Stimulated activated CD4-positive, alpha-beta T cell treated with anti-CD3 and anti-CD28 coated beads, Interleukin-1b, Interleukin-23, amount 100 ng/mL, for 4 hours (primary cell): ENCODE measurements at regions not wholly inside any gene's neighbourhood (a gene's known extent, or its start where the extent isn't known, plus 50 kb on each side); places are given as distances from the start of the nearest gene placed in this dataset.
"Not testable (repeated sequence)": the region's sequence is repeated elsewhere in the genome, so short reads cannot be mapped to it uniquely, and the experiment has no call there.

Experiments used
- DNase-seq, 2 donors: peaks; one replicate each; pipeline ENCODE4 v3.0.0-alpha.2; 2020; ENCODE audit warnings: low read depth in 2 of 2

DNA sequence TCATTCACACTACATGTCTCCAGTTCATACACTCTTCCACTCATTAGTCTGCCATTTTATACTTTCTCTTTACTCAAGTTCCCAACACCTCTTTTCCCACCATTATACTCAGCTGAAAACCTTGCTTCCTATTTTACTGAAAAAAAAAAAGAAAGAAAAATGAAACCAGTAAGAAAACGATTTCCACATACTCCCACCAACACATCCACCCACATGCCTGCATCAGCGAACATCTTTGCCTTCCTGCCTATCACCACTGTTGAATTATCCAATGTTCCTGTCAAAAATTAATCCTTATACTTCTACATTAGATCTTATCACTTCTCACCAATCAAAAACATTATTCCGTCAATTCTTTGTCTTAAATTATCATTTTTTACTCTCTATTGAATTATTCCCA, 188.1 kb upstream of the FAM241A start:
- no peak for DNase-seq

DNA sequence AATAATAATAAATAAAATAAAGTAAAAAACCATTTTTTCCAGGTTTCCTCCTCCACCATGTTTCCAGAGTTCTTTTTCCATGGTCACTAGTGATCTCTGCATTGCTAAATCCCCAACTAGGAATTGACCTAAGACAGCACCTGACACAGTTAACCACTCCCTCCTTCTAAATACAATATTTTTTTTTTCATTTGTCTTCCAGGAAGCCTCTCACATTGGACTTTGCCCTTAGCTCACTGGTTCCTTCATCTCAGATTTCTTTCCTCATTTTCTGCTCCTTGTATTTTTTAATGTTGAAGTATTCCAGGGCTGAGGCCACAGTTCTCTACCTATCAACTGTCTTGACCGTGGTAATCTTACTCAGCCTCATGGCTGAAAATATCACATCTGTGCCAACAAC, 187.3 kb upstream of the FAM241A start:
- no peak for DNase-seq

DNA sequence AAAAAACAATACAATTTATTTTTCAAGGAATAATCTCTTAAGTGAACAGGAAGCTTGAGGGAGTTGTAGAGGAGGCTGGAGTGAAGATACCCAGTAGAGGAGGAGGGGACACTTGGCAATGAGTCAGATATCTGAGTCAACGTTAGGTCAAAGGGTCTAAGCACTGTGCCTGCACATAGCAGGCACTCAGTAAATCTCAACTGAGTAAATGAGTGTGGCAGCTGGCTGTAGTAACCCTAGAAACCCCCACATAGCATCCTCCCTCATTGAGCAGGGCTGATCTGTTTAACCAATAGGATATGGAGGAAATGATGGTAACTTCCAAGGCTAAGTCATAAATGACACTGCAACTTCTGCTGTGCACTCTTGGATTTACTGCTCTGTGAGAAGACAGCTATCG, 186.0 kb upstream of the FAM241A start:
- no peak for DNase-seq

DNA sequence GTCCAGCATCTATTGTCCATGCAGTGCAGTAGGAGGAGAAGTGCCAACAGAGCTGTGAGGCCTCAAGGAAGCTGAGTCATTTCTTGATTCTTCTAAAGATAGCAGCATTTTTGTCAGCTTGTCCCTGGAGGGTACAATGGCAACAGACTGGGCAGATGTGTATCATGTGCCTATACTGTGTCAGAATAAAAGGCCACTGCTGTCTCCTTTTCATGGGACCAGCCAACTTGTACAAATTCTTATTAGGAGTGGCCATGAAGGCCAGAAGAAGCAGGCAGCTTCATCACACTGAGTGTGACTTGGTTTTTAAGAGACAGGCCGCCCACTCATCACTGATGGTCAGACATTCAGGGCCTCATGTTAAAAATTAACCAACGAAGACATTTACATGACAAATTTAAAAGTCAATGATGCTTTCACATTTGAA, 185.0 kb upstream of the FAM241A start:
- no peak for DNase-seq

DNA sequence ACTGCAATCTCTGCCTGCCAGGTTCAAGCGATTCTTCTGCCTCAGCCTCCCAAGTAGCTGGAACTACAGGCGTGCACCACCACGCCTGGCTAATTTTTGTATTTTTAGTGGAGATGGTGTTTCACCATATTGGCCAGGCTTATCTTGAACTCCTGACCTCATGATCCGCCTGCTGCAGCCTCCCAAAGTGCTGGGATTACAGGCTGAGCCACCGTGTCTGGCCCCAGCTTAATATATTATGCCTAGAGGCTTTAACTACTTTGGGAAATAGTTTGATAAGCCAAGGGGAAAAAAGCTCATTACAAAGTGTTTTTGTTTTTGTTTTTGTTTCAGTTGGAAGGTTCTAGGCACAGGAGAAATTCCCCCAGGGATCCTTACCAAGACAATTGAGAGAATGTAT, 184.2 kb upstream of the FAM241A start:
- not testable (repeated sequence) for DNase-seq

DNA sequence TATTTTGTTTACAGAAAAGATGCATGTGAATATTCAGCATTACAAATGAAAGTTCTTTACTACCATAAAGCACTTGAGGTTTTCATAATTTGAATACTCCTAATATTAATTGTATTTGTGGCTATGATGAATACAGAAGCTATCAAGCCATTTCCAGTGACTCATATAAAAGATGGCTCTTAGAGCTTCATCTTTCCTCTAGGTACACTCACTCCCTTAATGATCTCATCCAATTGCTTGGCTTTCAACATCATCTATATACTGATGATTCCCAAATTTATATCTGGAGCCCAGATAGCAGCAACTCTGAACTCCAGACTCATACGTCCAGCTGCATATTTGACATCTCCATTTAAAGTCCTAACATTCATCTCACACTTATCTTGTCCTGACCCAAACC, 183.4 kb upstream of the FAM241A start:
- no peak for DNase-seq

DNA sequence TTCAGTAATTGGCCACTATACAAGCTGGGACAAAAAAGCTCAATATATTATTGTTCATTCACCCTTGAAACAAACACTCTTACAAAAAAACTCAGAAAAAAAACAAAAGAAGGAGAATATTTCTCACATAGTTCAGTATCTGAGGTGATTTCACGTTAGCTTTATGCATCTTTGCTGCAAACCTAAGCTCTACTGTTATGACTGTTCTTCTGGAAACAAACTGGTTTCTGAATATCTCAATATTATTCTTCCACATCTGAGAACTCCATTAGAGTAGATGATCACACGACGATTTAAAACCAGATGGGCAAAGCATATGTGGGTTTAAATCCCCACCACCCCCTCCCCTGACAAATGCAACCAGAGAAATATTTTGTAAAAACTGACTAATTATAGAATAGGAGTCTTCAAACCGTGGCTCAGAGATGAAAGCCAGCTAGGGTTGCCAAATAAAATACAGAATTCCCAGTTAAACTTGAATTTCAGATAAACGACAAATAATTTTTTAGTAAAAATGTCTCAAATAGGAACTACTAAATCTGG, 182.0 kb upstream of the FAM241A start:
- DNase-seq = no peak

DNA sequence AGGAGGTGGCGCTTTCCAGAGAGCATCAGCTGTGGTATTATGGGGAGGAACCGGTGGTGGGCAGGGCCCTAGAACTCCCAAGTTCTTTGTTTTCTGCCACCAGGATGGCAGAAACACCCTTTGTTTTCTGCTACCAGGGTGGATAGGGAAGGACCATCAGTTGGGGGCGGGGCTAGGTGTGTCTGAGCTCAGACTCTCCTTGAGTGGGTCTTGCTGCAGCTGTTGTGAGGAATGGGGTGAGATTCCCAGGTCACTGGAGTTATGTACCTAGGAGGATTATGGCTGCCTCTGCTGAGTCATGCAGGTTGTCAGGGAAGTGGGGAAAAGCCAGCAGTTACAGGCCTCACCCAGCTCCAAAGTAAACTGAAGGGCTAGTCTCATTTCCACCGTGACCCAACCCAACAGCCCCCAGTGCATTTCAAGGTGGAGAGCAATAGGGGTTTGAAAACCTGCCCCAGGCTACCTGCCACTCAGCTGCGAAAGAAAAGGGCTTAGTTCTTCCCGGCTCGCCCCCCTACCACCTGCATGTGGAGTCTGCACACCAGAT, 167.8 kb upstream of the FAM241A start:
- no peak for DNase-seq

DNA sequence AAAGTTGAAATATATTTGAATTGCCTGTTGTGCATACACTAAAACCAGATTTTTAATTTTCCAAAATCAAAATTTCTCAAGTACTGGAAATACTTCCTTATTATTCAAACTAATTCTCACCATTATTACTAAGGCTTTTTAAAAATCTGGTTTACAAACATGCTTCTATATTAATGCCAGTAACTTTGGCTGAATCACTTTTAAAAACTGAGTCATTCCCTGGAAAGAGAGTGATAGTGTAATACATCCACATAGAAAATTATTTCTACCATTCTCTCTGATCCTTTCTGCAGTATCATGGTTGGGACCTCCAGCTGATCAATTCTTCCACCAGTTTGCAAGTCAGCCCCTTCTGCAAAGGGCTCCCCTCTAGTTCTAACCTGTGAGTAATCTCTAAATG, 165.3 kb upstream of the FAM241A start:
- no peak for DNase-seq

DNA sequence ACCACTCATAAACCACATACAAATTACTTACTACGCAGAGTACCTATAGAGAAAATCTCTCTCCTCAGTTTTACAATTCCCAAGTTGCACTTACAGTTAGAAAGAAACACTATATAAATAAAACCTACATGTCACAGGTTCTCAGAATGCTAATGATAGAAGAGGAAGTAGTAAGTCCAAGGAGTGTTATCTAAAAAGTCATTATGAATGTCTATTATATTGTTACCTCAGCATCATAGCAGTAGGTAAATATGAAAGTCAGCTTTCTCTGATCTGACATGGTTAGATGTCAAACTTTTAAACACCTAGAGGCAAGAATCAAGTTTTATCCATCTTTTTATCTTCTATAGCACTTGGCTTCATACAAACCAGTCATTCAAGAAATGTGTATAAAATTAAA, 163.2 kb upstream of the FAM241A start:
- DNase-seq = no peak

DNA sequence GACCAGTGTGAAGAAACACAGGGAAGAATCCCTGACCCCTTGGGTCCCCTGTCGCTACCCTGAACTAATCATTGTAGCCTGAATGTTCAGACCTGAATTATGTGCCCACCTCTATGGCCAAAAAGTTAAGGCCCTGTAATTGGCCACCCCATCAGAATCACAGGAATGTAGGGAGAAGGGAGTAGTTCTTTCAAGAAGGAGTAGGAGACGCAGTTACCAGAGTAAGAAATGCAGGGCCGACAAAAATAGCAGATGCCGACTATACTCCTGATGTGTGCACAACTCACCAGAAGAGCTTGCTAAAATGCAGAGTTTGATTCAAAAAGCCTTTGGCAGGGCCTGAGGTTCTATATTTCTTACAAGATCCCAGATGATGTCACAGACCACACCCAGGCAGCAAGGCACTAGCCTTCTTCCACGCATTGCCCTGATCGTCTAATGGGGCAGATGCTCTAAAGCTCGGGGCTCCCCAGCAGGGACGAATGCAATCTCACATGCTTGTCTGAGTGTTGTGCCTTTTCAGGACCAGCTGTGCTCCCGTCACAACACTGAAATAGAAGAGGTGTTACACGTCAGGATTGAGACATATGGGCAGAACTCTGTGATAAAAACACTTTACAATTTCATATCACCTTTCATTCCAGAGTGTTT, 161.0 kb upstream of the FAM241A start:
- no peak for DNase-seq

DNA sequence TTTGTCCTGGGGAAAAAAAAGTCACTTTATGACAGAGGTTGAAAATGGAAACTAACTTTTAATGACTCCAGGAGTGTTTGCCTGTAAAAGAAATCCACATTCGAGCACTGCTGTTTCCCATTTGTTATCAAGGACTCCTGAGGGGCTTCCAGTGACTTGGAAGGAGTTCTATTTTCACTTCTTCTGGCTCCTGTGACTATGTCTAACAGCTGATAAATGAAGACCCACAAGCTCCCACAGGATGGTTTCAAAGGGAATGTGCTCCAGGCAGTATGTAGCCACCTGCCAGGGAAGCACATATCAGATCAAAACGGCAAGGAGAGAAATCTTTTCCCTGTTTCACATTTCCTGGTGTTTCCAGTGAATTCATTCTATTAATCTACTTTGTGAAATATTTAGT, 159.8 kb upstream of the FAM241A start:
- DNase-seq = no peak

DNA sequence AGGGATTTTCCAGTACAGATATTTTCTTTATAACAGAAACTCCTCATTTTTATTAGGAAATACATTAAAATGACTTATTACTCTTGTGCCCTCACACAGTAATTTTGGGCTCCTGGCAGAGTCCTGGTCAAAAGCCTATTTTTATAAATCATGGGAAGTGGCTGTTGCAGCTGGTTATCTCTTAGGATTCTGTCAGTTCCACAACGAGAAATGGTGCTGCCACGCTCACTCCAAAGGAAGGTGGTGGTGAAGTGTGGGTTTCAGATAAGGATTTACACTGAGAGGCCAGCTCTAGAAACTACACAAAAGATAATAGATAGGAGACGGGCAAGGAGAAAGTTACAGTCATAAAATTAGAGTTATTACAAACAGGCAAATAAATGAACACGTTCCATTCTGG, 159.2 kb upstream of the FAM241A start:
- no peak for DNase-seq

DNA sequence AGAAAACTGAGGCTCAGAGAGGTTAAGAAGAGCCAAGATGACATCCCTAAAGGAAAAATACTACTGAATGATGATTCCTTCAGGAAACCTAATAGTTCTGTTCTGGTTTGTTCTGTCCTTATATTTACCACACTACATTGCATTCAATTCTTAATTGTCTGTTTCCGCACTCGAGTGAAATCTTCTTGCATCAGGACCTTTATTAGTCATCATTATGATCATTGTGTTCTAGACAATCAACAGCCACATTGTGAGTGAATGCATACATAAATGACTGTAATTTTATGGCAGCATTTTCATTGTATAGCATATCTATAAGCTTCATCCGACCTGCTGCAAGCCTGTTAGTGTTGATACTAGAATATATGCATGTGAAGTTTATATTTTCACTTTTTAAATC, 156.7 kb upstream of the FAM241A start:
- no peak for DNase-seq

DNA sequence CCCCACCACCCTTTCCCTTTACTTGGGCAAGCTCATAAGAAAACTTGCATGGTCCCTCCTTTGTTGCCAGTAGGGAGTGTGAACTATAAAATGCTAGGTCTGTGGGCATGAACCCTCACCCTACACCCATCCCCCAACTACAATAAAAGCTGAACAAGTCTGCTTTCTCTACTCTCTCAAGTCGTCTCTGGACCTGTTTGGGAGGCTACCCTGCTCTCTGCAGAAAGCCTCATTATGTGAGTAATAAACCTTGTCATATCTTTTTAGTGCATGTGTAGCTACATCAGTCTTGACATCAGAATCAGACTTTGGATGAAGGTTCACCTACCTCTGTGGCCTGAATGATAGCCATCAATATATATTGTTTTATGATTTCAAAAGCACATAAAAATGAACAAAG, 155.4 kb upstream of the FAM241A start:
- DNase-seq = no peak

DNA sequence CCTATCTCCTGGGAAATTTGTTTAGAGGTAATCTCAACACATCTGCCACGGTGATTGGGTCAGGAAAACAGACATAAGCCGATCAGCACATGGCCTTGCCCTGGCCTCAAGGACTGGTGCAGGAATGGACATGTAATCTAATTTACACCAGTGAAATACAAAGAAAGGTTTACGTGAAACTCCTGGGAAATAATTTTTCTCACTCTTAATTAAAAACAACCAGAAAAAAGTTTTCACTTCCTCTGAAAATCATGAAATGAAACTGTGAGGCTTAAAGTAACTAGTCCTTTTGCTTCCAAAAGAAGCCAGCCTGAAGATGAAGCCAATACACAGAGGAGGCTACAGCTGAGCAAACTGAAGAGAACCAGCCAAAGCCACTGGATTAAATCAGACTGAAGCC, 154.1 kb upstream of the FAM241A start:
- no peak for DNase-seq

DNA sequence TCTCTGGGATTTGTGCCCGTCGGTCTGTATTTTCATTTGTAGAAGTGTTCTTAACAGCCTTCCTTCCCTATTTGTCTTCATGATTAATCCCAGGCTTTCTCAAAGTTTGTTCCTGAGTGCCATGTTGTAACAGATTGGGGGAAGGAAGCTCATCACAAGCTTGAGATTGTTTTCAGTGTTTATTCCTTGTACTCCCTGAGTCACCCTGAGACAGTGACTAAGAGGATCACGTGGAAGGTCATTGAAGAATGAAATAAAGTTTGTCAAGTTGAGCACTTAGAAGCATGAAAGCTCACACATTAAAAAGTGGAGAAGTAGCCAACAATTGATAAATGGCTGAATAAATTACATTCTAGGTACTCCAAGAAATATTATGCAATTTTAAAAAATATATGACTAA, 153.5 kb upstream of the FAM241A start:
- DNase-seq = no peak

DNA sequence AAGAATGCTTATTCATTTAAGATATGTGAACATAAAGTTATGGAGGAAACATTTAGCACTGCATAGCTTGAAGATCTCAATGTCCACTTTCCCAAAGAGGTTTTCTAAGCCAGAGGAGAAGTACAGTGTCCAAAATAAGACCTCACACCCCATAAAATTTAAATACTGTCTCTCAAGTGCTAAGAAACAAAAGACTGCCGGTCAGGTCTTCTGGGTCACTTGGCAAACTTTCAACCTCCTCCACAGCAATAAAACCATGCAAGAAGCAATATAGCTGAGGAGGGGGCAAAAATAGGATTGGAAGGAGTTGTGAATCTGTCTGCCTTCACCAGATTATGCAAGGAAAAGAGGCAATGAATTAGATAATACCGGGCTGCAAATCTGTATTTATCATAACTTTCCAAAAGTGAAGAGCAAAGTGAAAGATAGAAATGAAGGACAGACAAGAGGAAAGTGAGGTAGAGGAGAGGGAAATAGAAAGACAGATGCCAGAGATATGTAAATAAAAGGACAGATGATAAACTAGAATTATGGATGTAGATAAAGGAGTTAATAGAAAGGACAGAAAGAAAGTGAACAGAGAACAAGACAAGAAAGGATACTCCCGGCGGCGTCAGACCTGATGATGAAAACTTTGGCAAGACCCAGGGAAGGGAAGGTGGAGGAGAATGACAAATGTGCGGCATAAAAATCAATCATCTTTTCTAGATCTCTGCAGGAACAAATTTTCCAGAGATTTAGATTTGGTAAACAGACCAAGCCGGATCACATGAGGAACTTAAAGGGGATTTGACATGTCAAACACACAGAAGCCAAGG, 152.7 kb upstream of the FAM241A start:
- DNase-seq = no peak

DNA sequence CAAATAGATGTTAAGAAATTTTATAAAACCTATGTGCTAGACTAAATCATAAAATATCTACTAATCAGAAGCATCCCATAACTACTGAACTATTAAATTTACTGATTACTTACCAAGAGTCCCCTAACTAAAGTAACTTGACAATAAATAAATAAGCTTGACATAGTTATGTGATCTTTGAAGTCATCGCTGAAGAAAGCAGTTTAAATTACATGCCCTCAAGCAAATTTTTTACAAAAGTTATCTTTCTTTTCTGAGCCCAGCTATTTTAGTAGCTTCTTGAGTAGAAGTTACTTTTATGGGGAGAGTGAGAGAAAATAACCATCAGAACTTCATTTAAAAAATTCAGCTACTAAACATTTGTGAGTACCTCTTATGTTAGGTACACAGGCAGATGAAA, 150.9 kb upstream of the FAM241A start:
- DNase-seq = no peak

DNA sequence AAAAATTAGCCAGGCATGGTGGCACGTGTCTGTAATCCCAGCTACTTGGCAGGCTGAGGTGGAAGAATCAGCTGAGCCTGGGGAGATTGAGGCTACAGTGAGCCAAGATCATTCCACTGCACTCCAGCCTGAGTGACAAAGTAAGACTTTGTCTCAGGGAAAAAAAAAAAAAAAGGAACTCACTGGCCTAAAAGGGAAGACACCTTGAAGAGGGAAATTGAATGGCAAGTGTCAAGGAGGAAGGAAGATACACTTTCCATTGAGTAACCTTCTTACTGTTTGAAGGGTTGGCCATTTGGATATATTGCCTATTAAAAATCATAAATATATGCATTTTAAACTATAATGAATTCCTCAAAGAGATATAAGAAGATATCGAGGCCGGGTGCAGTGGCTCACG, 147.5 kb upstream of the FAM241A start:
- DNase-seq = no peak

DNA sequence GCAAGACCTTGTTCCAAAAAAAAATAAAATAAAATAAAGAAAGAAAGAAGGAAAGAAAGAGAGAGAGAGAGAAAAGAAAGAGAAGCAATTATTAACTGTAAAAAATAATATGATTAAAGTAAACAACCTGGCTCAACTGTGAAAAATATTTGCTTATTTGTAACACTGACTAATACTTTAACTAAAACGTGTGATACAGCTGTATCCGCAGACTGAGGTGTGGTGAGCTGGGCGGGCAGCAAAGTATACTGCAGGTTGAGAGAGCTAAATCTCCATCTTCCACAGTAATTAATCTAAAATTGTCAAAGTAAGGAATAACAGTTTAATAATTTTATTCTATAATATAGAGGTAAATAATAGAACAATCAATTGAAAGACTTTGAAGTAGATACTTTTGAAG, 145.5 kb upstream of the FAM241A start:
- DNase-seq = no peak

DNA sequence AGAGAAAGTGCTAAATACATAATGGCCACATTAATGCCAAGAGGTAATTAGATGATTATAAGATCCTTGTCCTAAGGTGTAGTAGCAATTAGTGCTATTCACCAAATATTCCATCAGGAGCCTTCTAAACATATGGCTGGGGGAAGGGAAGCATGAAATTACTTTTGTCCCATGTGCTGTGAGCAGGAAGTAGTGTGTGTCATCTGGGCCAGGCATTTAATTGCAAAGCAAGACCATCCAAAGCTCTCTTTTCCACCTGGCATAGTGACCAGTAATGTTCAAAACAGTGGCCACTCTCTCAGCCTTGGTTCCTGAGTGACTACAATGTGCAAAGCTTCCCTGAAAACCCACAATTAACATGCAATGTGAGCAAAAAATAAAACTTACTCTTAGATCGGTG, 144.2 kb upstream of the FAM241A start:
- DNase-seq = no peak

DNA sequence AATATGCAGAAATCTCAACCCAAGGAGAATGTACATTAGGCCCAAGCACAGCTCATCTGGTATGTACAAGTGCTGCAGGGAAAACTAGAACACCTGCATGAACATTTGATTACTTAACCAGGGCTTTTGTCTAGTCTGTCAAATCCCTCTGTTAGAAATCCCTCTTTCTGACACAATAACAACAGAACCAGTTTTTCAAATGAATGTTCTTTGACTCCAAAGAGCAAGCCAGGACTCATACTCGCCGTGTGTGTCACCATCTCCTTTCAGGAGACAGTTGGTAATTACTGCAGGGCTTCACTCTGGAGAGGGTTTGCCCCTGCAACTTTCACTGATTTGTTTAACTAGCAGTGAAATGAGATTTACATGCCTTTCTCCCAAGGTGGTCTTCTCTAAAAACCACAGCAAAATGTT, 143.0 kb upstream of the FAM241A start:
- no peak for DNase-seq
